GM19452 (cell line): ENCODE measurements at regions not wholly inside any gene's neighbourhood (a gene's known extent, or its start where the extent isn't known, plus 50 kb on each side); places are given as distances from the start of the nearest gene placed in this dataset.

Experiments
- ATAC-seq: cut with Tn5 transposase; IDR thresholded peaks from one replicate; pipeline ENCODE4 v1.9.1; 2021; ENCODE audit not compliant: unreplicated experiment

DNA sequence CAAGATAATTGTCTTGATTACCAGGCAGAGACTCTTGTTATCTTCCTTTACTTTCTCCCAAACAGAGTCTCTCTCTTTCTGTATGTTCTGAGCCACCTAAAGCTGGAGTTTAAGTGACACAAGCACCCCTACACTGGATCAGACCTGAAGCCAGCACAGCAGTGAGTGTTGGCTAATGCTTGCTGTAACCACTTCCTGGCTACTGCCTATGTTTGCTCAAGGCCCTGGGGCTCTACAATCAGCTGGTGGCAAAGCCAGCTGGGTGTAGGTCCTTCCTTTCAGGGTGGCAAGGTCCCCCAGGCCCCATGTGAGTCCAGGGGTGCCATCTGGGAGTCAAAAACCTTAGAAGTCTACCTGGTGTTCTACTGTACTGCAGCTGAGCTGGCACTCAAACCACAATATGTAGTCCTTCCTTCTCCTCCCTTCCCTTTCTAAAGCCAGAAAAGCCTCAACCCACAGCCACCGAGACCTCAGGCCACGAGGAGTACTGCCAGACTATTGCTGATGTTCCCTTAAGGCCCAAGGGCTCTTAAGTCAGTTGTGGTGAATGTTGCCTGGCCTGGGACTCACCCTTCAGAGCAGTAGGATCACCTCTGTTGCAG lies 416.3 kb downstream of the ADRA2A start:
- ATAC-seq = no peak

GRCh38 chr10:111498560-111498959 lies 421.7 kb downstream of the ADRA2A start:
- ATAC-seq = no peak

DNA sequence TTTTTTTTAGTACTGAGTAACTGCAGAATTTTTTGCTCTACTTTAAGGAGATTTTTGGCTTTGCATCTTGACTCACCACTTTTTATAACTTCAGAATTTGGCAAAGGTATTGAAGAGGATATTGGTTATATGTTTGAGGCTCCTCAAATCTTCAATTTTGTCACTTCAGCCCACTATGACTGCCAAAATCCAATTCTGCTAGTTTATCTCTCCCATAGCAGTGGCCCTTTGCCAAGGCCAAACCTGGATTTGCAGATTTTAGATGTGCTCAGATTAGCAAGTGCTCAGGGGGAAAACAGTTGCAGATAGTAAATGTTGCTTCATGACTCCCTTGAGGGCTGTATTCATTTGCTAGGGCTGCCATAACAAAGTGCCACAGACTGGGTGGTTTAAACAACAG lies 427.5 kb downstream of the ADRA2A start:
- ATAC-seq = no peak

DNA sequence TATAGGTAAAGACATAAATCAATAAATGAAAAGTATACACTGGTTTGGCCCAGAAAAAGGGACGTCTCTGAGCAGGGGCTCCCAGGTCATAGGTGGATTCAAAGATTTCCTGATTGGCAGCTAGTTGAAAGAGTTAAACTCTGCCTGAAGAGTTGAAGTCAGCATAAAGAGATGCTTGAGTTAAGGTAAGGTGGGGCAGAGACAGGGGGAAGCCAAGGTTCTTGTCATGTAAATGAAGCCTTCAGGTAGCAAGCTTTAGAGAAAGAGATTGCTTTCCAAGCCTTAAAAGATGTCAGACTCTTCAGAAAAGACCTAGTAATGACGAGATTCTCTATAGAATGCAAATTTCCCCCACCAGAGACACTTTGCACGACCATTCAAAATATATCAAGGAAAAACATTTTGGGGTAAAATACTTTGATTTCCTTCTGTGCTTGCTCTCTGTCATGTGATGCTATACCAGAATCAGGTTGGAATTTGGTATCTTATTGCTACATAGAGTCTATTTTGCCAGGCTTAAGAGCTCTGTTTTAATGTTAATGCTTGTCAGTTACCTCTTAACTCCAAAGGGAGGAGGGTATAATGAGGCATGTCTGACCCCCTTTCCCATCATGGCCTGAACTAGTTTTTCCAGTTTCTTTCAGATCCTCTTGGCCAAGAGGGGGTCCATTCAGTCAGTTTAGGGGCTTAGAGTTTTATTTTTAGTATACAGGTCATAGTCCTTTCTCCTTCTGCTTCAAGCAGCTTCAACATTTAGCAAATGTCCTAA lies 429.6 kb downstream of the ADRA2A start:
- no peak for ATAC-seq

- no peak for ATAC-seq
These were observed 434.9 kb downstream of the ADRA2A start for GRCh38 chr10:111511751-111512150.

DNA sequence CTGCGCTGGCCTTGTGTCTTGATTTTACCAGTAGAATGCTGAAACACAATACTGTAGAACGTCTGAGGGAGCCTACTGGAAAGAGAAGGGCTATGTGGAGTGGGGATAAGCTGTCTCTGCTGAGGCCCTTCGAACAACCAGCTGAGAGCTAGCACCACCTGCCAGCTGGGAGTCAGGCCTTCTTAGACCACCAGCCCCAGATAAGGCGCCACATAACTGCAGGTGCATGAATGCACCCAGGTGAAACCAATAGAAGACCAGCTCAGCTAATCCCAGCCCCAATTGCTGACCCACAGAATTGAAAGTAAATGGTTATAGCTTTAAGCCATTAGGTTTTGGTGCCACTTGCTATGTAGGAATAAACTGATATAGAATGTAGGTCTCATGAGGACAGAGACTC lies 438.4 kb downstream of the ADRA2A start:
- ATAC-seq = no peak

- no peak for ATAC-seq
These were observed 438.9 kb downstream of the ADRA2A start for GRCh38 chr10:111515706-111516105.

GRCh38 chr10:111516144-111516543 lies 439.3 kb downstream of the ADRA2A start:
- no peak for ATAC-seq

DNA sequence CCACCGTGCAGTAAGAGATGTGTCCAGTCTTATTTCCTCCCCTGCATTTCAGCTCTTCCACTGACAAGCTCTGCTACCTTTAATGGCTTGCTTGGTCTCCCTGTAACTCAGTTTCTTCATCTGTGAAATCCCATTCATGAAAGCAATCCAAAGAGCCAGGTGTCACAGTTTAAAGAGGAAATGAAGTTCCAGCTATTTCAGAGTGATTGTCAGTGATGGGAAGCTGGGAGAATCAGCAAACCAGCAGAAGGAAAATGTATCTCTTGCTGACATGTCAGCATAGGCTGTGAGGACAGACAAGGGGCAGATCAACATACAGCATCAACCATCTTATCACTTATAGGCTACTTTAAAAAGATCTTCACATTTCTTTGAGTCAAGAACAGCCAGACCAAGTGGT lies 445.3 kb downstream of the ADRA2A start:
- no peak for ATAC-seq

GRCh38 chr10:111522551-111522950 lies 445.7 kb downstream of the ADRA2A start:
- no peak for ATAC-seq

- no peak for ATAC-seq
These were observed 446.2 kb downstream of the ADRA2A start for GRCh38 chr10:111523016-111523415.

GRCh38 chr10:111524134-111524533 lies 447.3 kb downstream of the ADRA2A start:
- ATAC-seq = no peak

- ATAC-seq = no peak
These were observed 448.9 kb downstream of the ADRA2A start for GRCh38 chr10:111525696-111526095.

- no peak for ATAC-seq
These were observed 454.9 kb downstream of the ADRA2A start for GRCh38 chr10:111531690-111532089.

DNA sequence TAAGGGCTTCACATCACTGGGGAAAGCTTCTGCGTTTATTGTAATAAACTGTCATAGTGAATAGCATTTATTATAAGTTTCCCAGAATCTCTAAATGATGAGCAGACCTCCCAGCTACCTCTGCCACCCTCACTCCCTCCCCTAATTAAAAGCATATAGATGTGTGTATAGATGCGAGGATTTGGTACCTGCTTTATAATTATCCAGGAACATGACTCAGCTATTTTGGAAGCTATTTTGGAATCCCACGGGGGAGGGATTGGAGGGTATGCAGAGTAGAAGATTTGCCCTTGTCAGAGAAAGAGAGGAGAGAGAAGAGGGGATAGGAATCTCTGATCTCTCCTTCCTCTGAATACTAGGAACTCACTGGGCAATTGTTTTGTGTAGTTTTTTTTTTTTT lies 455.3 kb downstream of the ADRA2A start:
- ATAC-seq = no peak

- no peak for ATAC-seq
These were observed 462.4 kb downstream of the ADRA2A start for GRCh38 chr10:111539246-111539645.

- ATAC-seq = no peak
These were observed 467.0 kb downstream of the ADRA2A start for GRCh38 chr10:111543854-111544253.

DNA sequence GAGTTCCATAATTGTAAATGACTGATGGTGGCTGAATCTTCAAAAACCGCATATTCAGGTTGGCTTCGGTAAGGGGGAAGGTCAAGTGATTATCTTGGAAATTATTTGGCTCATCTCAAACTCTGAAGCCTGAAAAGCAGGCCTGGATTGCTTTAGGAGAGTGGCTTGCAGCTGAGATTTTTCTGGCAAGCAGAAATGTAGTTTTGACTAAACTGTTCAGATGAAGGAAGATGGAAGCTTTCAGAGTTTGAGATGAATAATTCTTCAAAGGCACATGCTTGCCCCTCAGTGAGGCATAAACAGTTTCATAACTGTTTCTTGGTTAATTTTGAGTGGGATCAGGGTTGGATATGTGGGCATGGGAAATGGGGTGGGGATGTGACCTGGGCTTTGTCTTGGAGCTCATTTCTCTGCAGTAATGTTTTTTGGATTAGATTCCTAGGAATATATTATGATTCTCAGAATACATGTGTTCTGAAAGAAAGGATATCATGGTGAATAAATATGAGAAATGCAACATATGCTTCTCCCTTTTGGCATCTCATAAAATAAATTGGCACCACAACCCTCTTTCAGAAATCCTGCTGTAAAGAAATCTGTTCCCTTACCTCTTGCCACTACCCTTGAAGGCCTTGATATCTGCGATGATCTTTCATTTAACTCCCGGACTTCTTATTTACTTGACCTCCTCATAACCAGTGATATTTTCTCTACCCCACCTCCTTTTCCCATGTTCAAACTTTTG lies 469.2 kb downstream of the ADRA2A start:
- ATAC-seq = no peak

DNA sequence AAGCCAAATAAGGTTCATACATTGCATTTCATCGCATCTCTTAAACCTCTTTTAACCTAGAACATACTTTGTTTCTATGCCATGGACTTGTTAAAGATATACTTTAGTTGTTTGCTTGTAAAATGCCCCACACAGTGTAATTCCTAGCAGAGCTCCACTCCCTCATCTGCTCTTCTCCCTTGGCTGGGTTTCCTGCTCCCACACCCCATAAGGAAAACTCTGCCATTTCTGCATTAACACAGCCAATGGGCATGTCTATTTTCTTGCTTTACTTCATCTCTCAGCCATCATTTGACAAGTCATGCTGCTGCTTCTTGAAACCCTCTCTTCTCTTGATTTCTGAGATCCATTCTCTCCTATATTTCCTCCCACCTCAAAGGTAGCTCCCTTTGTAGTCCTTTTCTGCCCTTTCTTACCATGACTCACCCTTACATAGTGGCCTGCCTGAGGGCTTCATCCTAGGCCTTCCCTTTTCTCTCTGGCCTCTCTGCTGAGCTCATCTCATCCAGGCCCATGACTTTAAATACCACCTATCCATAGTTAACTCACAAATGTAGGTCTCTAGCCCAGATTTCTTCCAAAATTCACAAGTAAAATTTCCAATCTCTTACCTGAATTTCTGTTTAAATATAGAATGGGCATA lies 471.4 kb downstream of the ADRA2A start:
- no peak for ATAC-seq

DNA sequence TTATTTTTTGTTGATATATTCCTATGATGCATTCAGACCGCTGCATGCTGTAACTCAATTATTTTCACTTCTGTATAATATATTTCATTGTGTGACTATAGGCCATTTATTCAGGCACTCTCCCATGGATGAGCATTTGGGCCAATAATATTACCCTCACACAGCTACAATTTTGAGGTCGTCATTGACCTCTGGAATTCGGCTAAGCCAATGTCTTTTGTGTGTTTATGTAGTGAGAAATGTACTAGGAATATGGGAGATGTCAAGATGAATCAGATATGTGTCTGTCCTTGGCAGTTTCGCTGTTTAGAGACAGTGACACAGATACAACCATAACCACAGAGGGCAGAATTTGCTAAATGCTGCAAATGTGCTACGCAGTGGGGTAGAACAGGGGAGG lies 474.2 kb downstream of the ADRA2A start:
- ATAC-seq = no peak

- ATAC-seq = no peak
These were observed 479.8 kb downstream of the ADRA2A start for GRCh38 chr10:111556666-111557065.

- no peak for ATAC-seq
These were observed 481.4 kb downstream of the ADRA2A start for GRCh38 chr10:111558211-111558610.
